HEK293 (cell line): ENCODE measurements at regions not wholly inside any gene's neighbourhood (a gene's known extent, or its start where the extent isn't known, plus 50 kb on each side); places are given as distances from the start of the nearest gene placed in this dataset.

ENCODE experiments used
- CTCF ChIA-PET: fragments of 350-600 bp; formaldehyde crosslinking; extraction: SDS; loops from one replicate; lab custom pipeline; 2021; ENCODE audit warnings: antibody characterized with exemption; lab: Yijun Ruan, JAX
- POLR2A ChIA-PET: fragments of 300-600 bp; formaldehyde crosslinking; extraction: SDS; loops from one replicate; lab custom pipeline; 2020; ENCODE audit warnings: antibody characterized with exemption, inconsistent platforms; lab: Yijun Ruan, JAX
- H3K27ac ChIP-seq: fragments of 200-500 bp; sonication (Bioruptor generic); 2 replicates; pipeline ENCODE4 v1.5.1; 2014; ENCODE audit warnings: low read depth, low read length, control low read depth, inconsistent platforms; ENCODE audit errors: extremely low read depth
- H3K36me3 ChIP-seq, 2 experiments: fragments of 200-500 bp in 1 of 2; sonication (Bioruptor generic) in 1 of 2; 1 replicate in 1 of 2; 2 replicates in 1 of 2; pipeline ENCODE4 v1.5.1; 2014 to 2017; ENCODE audit warnings: inconsistent platforms in 2 of 2, low read length in 2 of 2; ENCODE audit not compliant: control insufficient read depth in 2 of 2, insufficient read depth in 1 of 2
- H3K4me1 ChIP-seq: fragments of 200-500 bp; sonication (Bioruptor generic); 2 replicates; pipeline ENCODE4 v1.5.1; 2014; ENCODE audit warnings: mild to moderate bottlenecking, low read length, inconsistent platforms; ENCODE audit not compliant: control insufficient read depth, insufficient read depth
- H3K4me3 ChIP-seq: 2 replicates; pipeline ENCODE4 v1.5.1; 2011; ENCODE audit warnings: low read depth, mild to moderate bottlenecking, control low read depth, low read length, moderate library complexity
- H3K9me3 ChIP-seq: fragments of 200-500 bp; sonication (Bioruptor generic); 2 replicates; pipeline ENCODE4 v1.5.1; 2014; ENCODE audit warnings: low read depth, low read length, inconsistent platforms; ENCODE audit not compliant: control insufficient read depth, insufficient read depth
- FEZF1 ChIP-seq: fragments of 450-650 bp; formaldehyde crosslinking; IDR thresholded peaks from 2 replicates; pipeline ENCODE4 v1.5.1; 2016; ENCODE audit warnings: missing biosample characterization, missing genetic modification characterization
- KLF1 ChIP-seq: fragments of 450-650 bp; formaldehyde crosslinking; IDR thresholded peaks from 2 replicates; pipeline ENCODE4 v1.5.1; 2016; ENCODE audit warnings: missing biosample characterization, missing genetic modification characterization
- MYNN ChIP-seq: fragments of 450-650 bp; formaldehyde crosslinking; IDR thresholded peaks from 2 replicates; pipeline ENCODE4 v1.5.1; 2016; ENCODE audit warnings: missing biosample characterization, missing genetic modification characterization, borderline replicate concordance
- PRDM2 ChIP-seq: fragments of 450-650 bp; formaldehyde crosslinking; IDR thresholded peaks from 2 replicates; pipeline ENCODE4 v1.5.1; 2016; ENCODE audit warnings: missing biosample characterization, missing genetic modification characterization, borderline replicate concordance
- PRDM4 ChIP-seq: fragments of 450-650 bp; formaldehyde crosslinking; IDR thresholded peaks from 2 replicates; pipeline ENCODE4 v1.5.1; 2017; ENCODE audit warnings: missing biosample characterization, missing genetic modification characterization
- ZBTB7A ChIP-seq: fragments of 450-650 bp; formaldehyde crosslinking; IDR thresholded peaks from 2 replicates; pipeline ENCODE4 v1.5.1; 2016; ENCODE audit warnings: low read depth, missing biosample characterization, missing genetic modification characterization
- ZFP69B ChIP-seq: fragments of 450-650 bp; formaldehyde crosslinking; IDR thresholded peaks from 2 replicates; pipeline ENCODE4 v1.5.1; 2016; ENCODE audit warnings: missing biosample characterization, missing genetic modification characterization
- ZNF157 ChIP-seq: fragments of 450-650 bp; formaldehyde crosslinking; IDR thresholded peaks from 2 replicates; pipeline ENCODE4 v1.5.1; 2016; ENCODE audit warnings: missing biosample characterization, missing genetic modification characterization
- ZNF404 ChIP-seq: fragments of 450-650 bp; formaldehyde crosslinking; IDR thresholded peaks from 2 replicates; pipeline ENCODE4 v1.5.1; 2017; ENCODE audit warnings: missing biosample characterization, missing genetic modification characterization
- ZNF580 ChIP-seq: fragments of 450-650 bp; formaldehyde crosslinking; IDR thresholded peaks from 2 replicates; pipeline ENCODE4 v1.5.1; 2016; ENCODE audit warnings: missing biosample characterization, missing genetic modification characterization
- ZNF585B ChIP-seq: fragments of 450-650 bp; formaldehyde crosslinking; IDR thresholded peaks from 2 replicates; pipeline ENCODE4 v1.5.1; 2016; ENCODE audit warnings: missing biosample characterization, missing genetic modification characterization
- ZNF596 ChIP-seq: fragments of 450-650 bp; IDR thresholded peaks from 2 replicates; pipeline ENCODE4 v1.5.0; 2018; ENCODE audit warnings: missing biosample characterization, mild to moderate bottlenecking, missing genetic modification characterization, moderate library complexity
- ZNF624 ChIP-seq: fragments of 450-650 bp; formaldehyde crosslinking; IDR thresholded peaks from 2 replicates; pipeline ENCODE4 v1.5.1; 2017; ENCODE audit warnings: missing biosample characterization, missing genetic modification characterization
- ZNF830 ChIP-seq: fragments of 450-650 bp; IDR thresholded peaks from 2 replicates; pipeline ENCODE4 v1.5.0; 2018; ENCODE audit warnings: missing biosample characterization, missing genetic modification characterization, low read depth, mild to moderate bottlenecking, moderate library complexity
- ZNF837 ChIP-seq: fragments of 450-650 bp; formaldehyde crosslinking; IDR thresholded peaks from 2 replicates; pipeline ENCODE4 v1.5.1; 2016; ENCODE audit warnings: missing biosample characterization, missing genetic modification characterization
- TF ChIP-seq, protein P1 (sequence below): fragments of 450-650 bp; formaldehyde crosslinking; IDR thresholded peaks from 2 replicates; pipeline ENCODE4 v1.5.1; 2016; ENCODE audit warnings: missing biosample characterization, missing genetic modification characterization

DNA sequence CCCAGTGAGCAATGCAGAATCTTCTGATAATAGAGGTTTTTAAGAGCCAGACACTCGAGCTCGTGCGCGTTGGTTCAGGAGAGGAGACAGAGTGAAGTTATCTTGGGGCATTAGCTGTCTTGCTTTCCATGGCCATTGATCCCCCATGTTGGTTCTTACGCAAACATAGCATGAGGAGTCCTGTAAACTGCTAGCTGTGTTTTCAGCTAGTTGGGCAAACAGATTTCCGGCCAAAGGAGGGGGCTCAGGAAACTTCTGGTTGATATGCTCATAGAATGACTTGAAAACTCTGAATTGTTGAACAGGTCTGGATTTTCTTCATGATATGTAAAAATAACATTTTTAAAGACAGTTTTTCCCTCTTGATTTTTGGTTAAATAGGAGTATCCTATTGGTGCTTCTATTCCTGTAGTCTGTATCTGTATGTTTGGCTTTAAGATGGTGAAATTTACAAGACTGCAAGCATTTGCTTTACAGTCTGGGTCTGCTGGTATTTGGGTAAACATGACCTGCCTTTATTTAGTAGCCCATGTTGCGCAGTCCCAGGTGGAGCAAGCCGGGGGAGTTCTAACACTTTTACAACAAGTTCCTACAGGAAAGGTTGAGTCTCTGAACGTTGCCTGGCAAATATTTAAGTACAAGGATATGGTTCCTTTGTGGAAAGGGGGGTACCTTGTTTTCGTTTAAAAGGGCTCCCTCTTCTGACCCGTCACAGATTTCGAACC is 218.4 kb upstream of the KCND2 start:
- TF ChIP-seq ZNF596 (tag by site-specific recombination) (no peak), PRDM4 (tag by site-specific recombination) (no peak), PRDM2 (tag by site-specific recombination) (no peak), KLF1 (no peak), MYNN (tag by site-specific recombination) (no peak), FEZF1 (no peak)
- Histone ChIP-seq H3K36me3 (no peaks in the 10 kb centered on the region), H3K4me1 (no peaks in the 10 kb centered on the region), H3K9me3 (no peaks in the 10 kb centered on the region), H3K27ac (no peak overlapping the region), H3K4me3 (no peak overlapping the region)
- POLR2A ChIA-PET, result no interaction called here
- CTCF ChIA-PET, result no interaction called here

- POLR2A ChIA-PET, result no interaction called here
Measured at GRCh38 chr7:120055300-120055699, 217.7 kb upstream of the KCND2 start.

DNA sequence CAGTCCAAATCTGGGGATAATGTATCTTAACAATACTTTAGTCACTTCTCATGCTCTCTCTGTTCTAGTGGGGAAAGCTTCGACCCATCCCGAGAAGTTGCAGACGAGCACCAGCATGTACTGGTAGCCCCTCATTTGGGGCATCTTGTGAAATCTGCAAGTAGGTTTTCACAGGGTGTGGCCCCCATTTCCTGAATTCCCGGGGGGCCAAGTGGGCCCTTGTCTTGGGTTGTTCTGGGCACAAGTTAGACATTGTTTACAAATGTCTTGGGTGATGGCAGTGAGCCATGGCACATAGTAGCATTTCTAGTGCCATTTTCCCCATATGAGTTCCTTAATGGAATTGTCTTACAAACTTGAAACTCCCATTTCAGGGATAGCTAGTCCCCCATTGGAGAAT is 216.7 kb upstream of the KCND2 start:
- Histone ChIP-seq H3K9me3 (no peaks in the 10 kb centered on the region), H3K27ac (no peak overlapping the region), H3K36me3 (no peaks in the 10 kb centered on the region), H3K4me3 (no peak overlapping the region), H3K4me1 (no peaks in the 10 kb centered on the region)
- ChIA-PET CTCF (no interaction called here), POLR2A (no interaction called here)
- TF ChIP-seq PRDM2 (tag by site-specific recombination) (no peak), ZNF404 (tag by site-specific recombination) (no peak)

More at GRCh38 chr7:120055300-120055699, 217.7 kb upstream of the KCND2 start:
- TF ChIP-seq ZNF157 (tag by site-specific recombination) (no peak), ZNF624 (tag by site-specific recombination) (no peak), ZFP69B (tag by site-specific recombination) (no peak), ZNF837 (tag by site-specific recombination) (no peak), ZNF580 (tag by site-specific recombination) (no peak), ZNF830 (tag by site-specific recombination) (no peak), ZNF585B (no peak), ZBTB7A (tag by site-specific recombination) (no peak)
- TF ChIP-seq, protein P1, sequence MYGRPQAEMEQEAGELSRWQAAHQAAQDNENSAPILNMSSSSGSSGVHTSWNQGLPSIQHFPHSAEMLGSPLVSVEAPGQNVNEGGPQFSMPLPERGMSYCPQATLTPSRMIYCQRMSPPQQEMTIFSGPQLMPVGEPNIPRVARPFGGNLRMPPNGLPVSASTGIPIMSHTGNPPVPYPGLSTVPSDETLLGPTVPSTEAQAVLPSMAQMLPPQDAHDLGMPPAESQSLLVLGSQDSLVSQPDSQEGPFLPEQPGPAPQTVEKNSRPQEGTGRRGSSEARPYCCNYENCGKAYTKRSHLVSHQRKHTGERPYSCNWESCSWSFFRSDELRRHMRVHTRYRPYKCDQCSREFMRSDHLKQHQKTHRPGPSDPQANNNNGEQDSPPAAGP, result no peak
- TF ChIP-seq, all 188 proteins: peak for 0
- H3K36me3 ChIP-seq, result no peaks in the 10 kb centered on the region
- H3K4me3 ChIP-seq, result no peak overlapping the region
- H3K27ac ChIP-seq, result no peak overlapping the region
- CTCF ChIA-PET, result no interaction called here
- no peaks in the 10 kb centered on the region for H3K4me1 ChIP-seq
- no peaks in the 10 kb centered on the region for H3K9me3 ChIP-seq
